IMR-90 (cell line): ENCODE measurements at regions not wholly inside any gene's neighbourhood (a gene's known extent, or its start where the extent isn't known, plus 50 kb on each side); places are given as distances from the start of the nearest gene placed in this dataset.

Experiments used
- ATAC-seq: fragments of 200-7000 bp; cut with Tn5 transposase; 2 replicates; pipeline ENCODE4 v1.9.1; 2020; ENCODE audit warnings: low read depth, mild to moderate bottlenecking, moderate library complexity
- BruUV-seq: library from RNA; stranded (reverse); fragments of 400-500 nt; replicated peaks from 2 replicates; lab custom pipeline; 2021; lab: Mats Ljungman, UMichigan
- CTCF ChIA-PET: fragments of 300-600 bp; formaldehyde crosslinking; extraction: SDS; loops from one replicate; lab custom pipeline; 2021; ENCODE audit warnings: antibody characterized with exemption; lab: Yijun Ruan, JAX
- POLR2A ChIA-PET: fragments of 300-600 bp; sonication (Branson Sonifier 250); formaldehyde crosslinking; loops from one replicate; lab custom pipeline; 2022; ENCODE audit warnings: antibody characterized with exemption; ENCODE audit not compliant: unreplicated experiment; lab: Charles Lee
- DNase-seq: peaks from one replicate; pipeline ENCODE4 v3.0.0; 2013
- H2AFZ ChIP-seq: replicated peaks from 2 replicates; pipeline ENCODE3; 2013; ENCODE audit warnings: low read length, mild to moderate bottlenecking; ENCODE audit not compliant: poor library complexity
- H2AK5ac ChIP-seq: 2 replicates; pipeline ENCODE4 v1.6.1; 2013; ENCODE audit warnings: low read depth, low read length, inconsistent platforms
- H2AK9ac ChIP-seq: replicated peaks from 2 replicates; pipeline ENCODE3; 2013; ENCODE audit warnings: mild to moderate bottlenecking, low read depth, low read length, moderate library complexity; ENCODE audit not compliant: poor library complexity
- H2BK120ac ChIP-seq: 2 replicates; pipeline ENCODE4 v1.6.1; 2013; ENCODE audit warnings: low read depth, low read length, inconsistent platforms
- H2BK15ac ChIP-seq: 3 replicates; pipeline ENCODE4 v1.6.1; 2013; ENCODE audit warnings: low read depth, low read length, inconsistent platforms
- H2BK20ac ChIP-seq: 2 replicates; pipeline ENCODE4 v1.6.1; 2013; ENCODE audit warnings: low read depth, mild to moderate bottlenecking, inconsistent platforms, low read length, moderate library complexity
- H2BK5ac ChIP-seq: 2 replicates; pipeline ENCODE4 v1.6.1; 2013; ENCODE audit warnings: mild to moderate bottlenecking, low read depth, low read length, inconsistent platforms; ENCODE audit not compliant: poor library complexity, severe bottlenecking
- H3K14ac ChIP-seq: replicated peaks from 2 replicates; pipeline ENCODE4 v1.6.1; 2013; ENCODE audit warnings: low read depth, low read length, inconsistent platforms
- H3K18ac ChIP-seq: 2 replicates; pipeline ENCODE4 v1.6.1; 2013; ENCODE audit warnings: low read depth, low read length, control low read depth
- H3K23ac ChIP-seq: 2 replicates; pipeline ENCODE4 v1.6.1; 2013; ENCODE audit warnings: low read depth, low read length, inconsistent platforms
- H3K27ac ChIP-seq: 2 replicates; pipeline ENCODE4 v1.5.1; 2013; ENCODE audit warnings: mild to moderate bottlenecking, control low read depth, low read length; ENCODE audit not compliant: insufficient read depth
- H3K27me3 ChIP-seq: 2 replicates; pipeline ENCODE4 v1.6.1; 2013; ENCODE audit warnings: low read length; ENCODE audit not compliant: control insufficient read depth, insufficient read depth
- H3K36me3 ChIP-seq: 2 replicates; pipeline ENCODE4 v1.6.1; 2013; ENCODE audit warnings: low read length, mixed read lengths; ENCODE audit not compliant: control insufficient read depth, insufficient read depth
- H3K4ac ChIP-seq: 2 replicates; pipeline ENCODE4 v1.6.1; 2013; ENCODE audit warnings: low read depth, low read length, inconsistent platforms
- H3K4me1 ChIP-seq: 2 replicates; pipeline ENCODE4 v1.6.1; 2013; ENCODE audit warnings: low read length, mixed read lengths; ENCODE audit not compliant: control insufficient read depth, insufficient read depth
- H3K4me2 ChIP-seq: 2 replicates; pipeline ENCODE4 v1.6.1; 2013; ENCODE audit warnings: low read depth, mild to moderate bottlenecking, control low read depth, low read length, moderate library complexity
- H3K4me3 ChIP-seq: 2 replicates; pipeline ENCODE4 v1.5.1; 2013; ENCODE audit warnings: low read depth, mild to moderate bottlenecking, control low read depth, low read length, moderate library complexity; ENCODE audit not compliant: insufficient read depth
- H3K56ac ChIP-seq: 2 replicates; pipeline ENCODE4 v1.6.1; 2013; ENCODE audit warnings: low read length, inconsistent platforms; ENCODE audit not compliant: insufficient read depth; ENCODE audit errors: extremely low read depth
- H3K79me1 ChIP-seq, 2 experiments: 2 replicates each; pipeline ENCODE4 v1.6.1; 2013; ENCODE audit warnings: low read length in 2 of 2, inconsistent platforms in 1 of 2, low read depth in 1 of 2
- H3K9ac ChIP-seq: 2 replicates; pipeline ENCODE4 v1.6.1; 2013; ENCODE audit warnings: low read depth, low read length, control low read depth
- H3K9me1 ChIP-seq: 2 replicates; pipeline ENCODE4 v1.6.1; 2013; ENCODE audit warnings: low read length, inconsistent platforms; ENCODE audit not compliant: insufficient read depth
- H3K9me3 ChIP-seq: 2 replicates; pipeline ENCODE4 v1.6.1; 2013; ENCODE audit warnings: low read length; ENCODE audit not compliant: control insufficient read depth, insufficient read depth
- H4K20me1 ChIP-seq: 2 replicates; pipeline ENCODE4 v1.6.1; 2013; ENCODE audit warnings: low read length, inconsistent platforms; ENCODE audit not compliant: insufficient read depth
- H4K5ac ChIP-seq: 2 replicates; pipeline ENCODE4 v1.6.1; 2013; ENCODE audit warnings: mild to moderate bottlenecking, low read depth, low read length, control low read depth
- H4K8ac ChIP-seq, 2 experiments: 2 replicates each; pipeline ENCODE4 v1.6.1; 2013; ENCODE audit warnings: low read depth in 2 of 2, low read length in 2 of 2, control low read depth in 1 of 2, inconsistent platforms in 1 of 2
- H4K91ac ChIP-seq: 2 replicates; pipeline ENCODE4 v1.6.1; 2013; ENCODE audit warnings: low read depth, low read length, inconsistent platforms; ENCODE audit not compliant: insufficient read depth
- BHLHE40 ChIP-seq: fragments of 150-350 bp; IDR thresholded peaks from 2 replicates; pipeline ENCODE4 v1.6.1; 2016; ENCODE audit warnings: mild to moderate bottlenecking, low read depth, low read length
- CEBPB ChIP-seq: IDR thresholded peaks from 2 replicates; pipeline ENCODE4 v1.6.1; 2012; ENCODE audit warnings: low read depth, low read length, improper control_type of control experiment
- CHD1 ChIP-seq: IDR thresholded peaks from 2 replicates; pipeline ENCODE4 v1.6.1; 2012; ENCODE audit warnings: low read depth, low read length, improper control_type of control experiment
- FOS ChIP-seq: fragments of 150-350 bp; IDR thresholded peaks from 2 replicates; pipeline ENCODE4 v1.6.1; 2016; ENCODE audit warnings: low read depth, low read length
- MAZ ChIP-seq: IDR thresholded peaks from 2 replicates; pipeline ENCODE4 v1.6.1; 2012; ENCODE audit warnings: low read depth, mild to moderate bottlenecking, low read length, improper control_type of control experiment, moderate library complexity, borderline replicate concordance
- MXI1 ChIP-seq: IDR thresholded peaks from 2 replicates; pipeline ENCODE4 v1.6.1; 2012; ENCODE audit warnings: low read depth, mild to moderate bottlenecking, low read length, moderate library complexity, borderline replicate concordance
- NFE2L2 ChIP-seq: fragments of 150-350 bp; IDR thresholded peaks from 2 replicates; pipeline ENCODE4 v1.6.1; 2016; ENCODE audit warnings: low read depth, mild to moderate bottlenecking, low read length
- POLR2A ChIP-seq: IDR thresholded peaks from 2 replicates; pipeline ENCODE4 v1.6.1; 2012; ENCODE audit warnings: mild to moderate bottlenecking, low read depth, low read length
- RAD21 ChIP-seq: IDR thresholded peaks from 2 replicates; pipeline ENCODE4 v1.6.1; 2012; ENCODE audit warnings: low read length, improper control_type of control experiment
- RFX5 ChIP-seq: IDR thresholded peaks from 2 replicates; pipeline ENCODE4 v1.8.0; 2012; ENCODE audit warnings: low read depth, mild to moderate bottlenecking, low read length, moderate library complexity
- SMC3 ChIP-seq: fragments of 150-350 bp; IDR thresholded peaks from 2 replicates; pipeline ENCODE4 v1.6.1; 2016; ENCODE audit warnings: low read depth, mild to moderate bottlenecking, antibody characterized with exemption, low read length, moderate library complexity
- WGBS, 2 experiments: methylation state at CpG; one replicate each; pipeline versions ENCODE4 v1.1.5 to v1.1.7; 2013; ENCODE audit warnings: missing lambda C conversion rate in 2 of 2; ENCODE audit not compliant: insufficient read length in 1 of 2; ENCODE audit errors: extremely low coverage in 2 of 2; 5-methylcytosine and 5-hydroxymethylcytosine counted together
- dilution Hi-C: fragments of 300-500 bp; cut with HindIII; formaldehyde crosslinking; loops from one replicate; pipeline ENCODE4 v1.14.3; 2018; ENCODE audit warnings: low sequenced_read_pairs; ENCODE audit not compliant: unreplicated experiment
- in situ Hi-C: fragments of 300-500 bp; cut with MboI; formaldehyde crosslinking; loops from 3 replicates; pipeline ENCODE4 v1.14.3; 2019; ENCODE audit warnings: low sequenced_read_pairs, inconsistent platforms, mixed read lengths
- intact Hi-C: fragments of 100-400 bp; cut with micrococcal nuclease; formaldehyde crosslinking; loops from 2 replicates; pipeline ENCODE4 v1.10.0; 2022
- TF ChIP-seq, protein P1 (sequence below): fragments of 150-350 bp; IDR thresholded peaks from 2 replicates; pipeline ENCODE4 v1.6.1; 2017; ENCODE audit warnings: mild to moderate bottlenecking, antibody characterized with exemption, low read length, low read depth
- TF ChIP-seq, protein P2 (sequence below): fragments of 150-350 bp; IDR thresholded peaks from 2 replicates; pipeline ENCODE4 v1.6.1; 2016; ENCODE audit warnings: low read depth, mild to moderate bottlenecking, low read length, moderate library complexity, borderline replicate concordance
- TF ChIP-seq, protein P3 (sequence below): conservative IDR thresholded peaks from 2 replicates; pipeline ENCODE4 v1.5.1; 2012; ENCODE audit warnings: mild to moderate bottlenecking, low read depth, low read length, improper control_type of control experiment

DNA sequence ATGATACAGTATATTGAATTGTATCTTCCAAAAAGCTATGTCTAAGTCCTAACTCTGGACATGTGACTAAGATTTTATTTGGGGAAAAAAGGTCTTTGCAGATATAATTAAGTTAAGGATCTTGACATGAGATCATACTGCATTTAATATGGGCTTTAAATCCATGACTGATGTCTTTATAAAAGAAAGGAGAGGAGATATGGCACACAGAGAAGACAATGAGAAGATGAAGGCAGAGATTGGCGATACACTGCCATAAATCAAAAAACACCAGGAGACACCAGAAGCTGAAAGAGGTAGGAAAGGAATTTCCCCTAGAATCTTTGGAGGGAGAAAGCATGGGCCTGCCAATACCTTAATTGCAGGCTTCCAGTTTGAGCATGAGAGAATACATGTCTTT, 1450.2 kb downstream of the HACE1 start:
- H3K4me3 ChIP-seq = no peak overlapping the region
- no peak for TF ChIP-seq SMC3
- TF ChIP-seq FOS = no peak
- TF ChIP-seq BHLHE40 = no peak
- TF ChIP-seq POLR2A = no peak
- TF ChIP-seq CHD1 = no peak
- TF ChIP-seq, protein P1, sequence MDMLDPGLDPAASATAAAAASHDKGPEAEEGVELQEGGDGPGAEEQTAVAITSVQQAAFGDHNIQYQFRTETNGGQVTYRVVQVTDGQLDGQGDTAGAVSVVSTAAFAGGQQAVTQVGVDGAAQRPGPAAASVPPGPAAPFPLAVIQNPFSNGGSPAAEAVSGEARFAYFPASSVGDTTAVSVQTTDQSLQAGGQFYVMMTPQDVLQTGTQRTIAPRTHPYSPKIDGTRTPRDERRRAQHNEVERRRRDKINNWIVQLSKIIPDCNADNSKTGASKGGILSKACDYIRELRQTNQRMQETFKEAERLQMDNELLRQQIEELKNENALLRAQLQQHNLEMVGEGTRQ = no peak
- no peak for TF ChIP-seq MXI1
- TF ChIP-seq RAD21 = no peak
- TF ChIP-seq, protein P2, sequence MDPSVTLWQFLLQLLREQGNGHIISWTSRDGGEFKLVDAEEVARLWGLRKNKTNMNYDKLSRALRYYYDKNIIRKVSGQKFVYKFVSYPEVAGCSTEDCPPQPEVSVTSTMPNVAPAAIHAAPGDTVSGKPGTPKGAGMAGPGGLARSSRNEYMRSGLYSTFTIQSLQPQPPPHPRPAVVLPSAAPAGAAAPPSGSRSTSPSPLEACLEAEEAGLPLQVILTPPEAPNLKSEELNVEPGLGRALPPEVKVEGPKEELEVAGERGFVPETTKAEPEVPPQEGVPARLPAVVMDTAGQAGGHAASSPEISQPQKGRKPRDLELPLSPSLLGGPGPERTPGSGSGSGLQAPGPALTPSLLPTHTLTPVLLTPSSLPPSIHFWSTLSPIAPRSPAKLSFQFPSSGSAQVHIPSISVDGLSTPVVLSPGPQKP = no peak
- no peak for TF ChIP-seq MAZ
- TF ChIP-seq, protein P3, sequence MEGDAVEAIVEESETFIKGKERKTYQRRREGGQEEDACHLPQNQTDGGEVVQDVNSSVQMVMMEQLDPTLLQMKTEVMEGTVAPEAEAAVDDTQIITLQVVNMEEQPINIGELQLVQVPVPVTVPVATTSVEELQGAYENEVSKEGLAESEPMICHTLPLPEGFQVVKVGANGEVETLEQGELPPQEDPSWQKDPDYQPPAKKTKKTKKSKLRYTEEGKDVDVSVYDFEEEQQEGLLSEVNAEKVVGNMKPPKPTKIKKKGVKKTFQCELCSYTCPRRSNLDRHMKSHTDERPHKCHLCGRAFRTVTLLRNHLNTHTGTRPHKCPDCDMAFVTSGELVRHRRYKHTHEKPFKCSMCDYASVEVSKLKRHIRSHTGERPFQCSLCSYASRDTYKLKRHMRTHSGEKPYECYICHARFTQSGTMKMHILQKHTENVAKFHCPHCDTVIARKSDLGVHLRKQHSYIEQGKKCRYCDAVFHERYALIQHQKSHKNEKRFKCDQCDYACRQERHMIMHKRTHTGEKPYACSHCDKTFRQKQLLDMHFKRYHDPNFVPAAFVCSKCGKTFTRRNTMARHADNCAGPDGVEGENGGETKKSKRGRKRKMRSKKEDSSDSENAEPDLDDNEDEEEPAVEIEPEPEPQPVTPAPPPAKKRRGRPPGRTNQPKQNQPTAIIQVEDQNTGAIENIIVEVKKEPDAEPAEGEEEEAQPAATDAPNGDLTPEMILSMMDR = no peak
- no peak for TF ChIP-seq CEBPB
- TF ChIP-seq RFX5 = no peak
- TF ChIP-seq NFE2L2 = no peak
- BruUV-seq = no TSS peak
- no peak overlapping the region for H2BK20ac ChIP-seq
- H3K27me3 ChIP-seq = no peaks in the 10 kb centered on the region
- H2BK5ac ChIP-seq = no peak overlapping the region
- H2AK5ac ChIP-seq = no peak overlapping the region
- H4K20me1 ChIP-seq = no peaks in the 10 kb centered on the region
- H2BK120ac ChIP-seq = no peak overlapping the region
- H2BK15ac ChIP-seq = no peak overlapping the region
- H3K56ac ChIP-seq = no peak overlapping the region
- no peak overlapping the region for H3K18ac ChIP-seq
- H3K27ac ChIP-seq = no peak overlapping the region
- no peaks in the 10 kb centered on the region for H3K36me3 ChIP-seq
- H2AFZ ChIP-seq = no peak overlapping the region
- POLR2A ChIA-PET = no interaction called here
- no peak overlapping the region for H4K91ac ChIP-seq
- CTCF ChIA-PET = no interaction called here
- intact Hi-C loops (no loop called here), in situ Hi-C loops (no loop called here), dilution Hi-C loops (no loop called here)
- WGBS, 2 experiments = no CpG with 5 or more reads among the region's 1 CpG
- H4K8ac ChIP-seq = no peak overlapping the region
- no peak overlapping the region for H3K23ac ChIP-seq
- DNase-seq = no peak
- no peak overlapping the region for H2AK9ac ChIP-seq
- no peaks in the 10 kb centered on the region for H3K79me1 ChIP-seq
- no peak overlapping the region for H3K9ac ChIP-seq
- no peak overlapping the region for H3K4ac ChIP-seq
- H3K9me1 ChIP-seq = no peaks in the 10 kb centered on the region
- no peaks in the 10 kb centered on the region for H3K4me1 ChIP-seq
- peaks cover 10% of the 10 kb centered on the region; the same call in 1 of the 2 replicates for H3K9me3 ChIP-seq
- no peak overlapping the region for H3K4me2 ChIP-seq
- no peak overlapping the region for H4K5ac ChIP-seq
- H3K14ac ChIP-seq = no peak overlapping the region
- no peak for ATAC-seq
